ENCODE measurements at regions not wholly inside any gene's neighbourhood (a gene's known extent, or its start where the extent isn't known, plus 50 kb on each side); places are given as distances from the start of the nearest gene placed in this dataset.

- 94% methylated on average over 1 of the region's 1 CpG for WGBS
- no peak for ATAC-seq
These were observed 1107.5 kb upstream of the B3GALT2 start for GRCh38 chr1:194293851-194294405.

GRCh38 chr1:194292966-194293365, 1106.6 kb upstream of the B3GALT2 start:
- Histone ChIP-seq H3K4me1 (ENCODE audit: control insufficient read depth, insufficient read depth, low read length) (no peaks in the 10 kb centered on the region), H3K27ac (ENCODE audit: low read length) (no peak overlapping the region), H3K27me3 (ENCODE audit: control insufficient read depth, insufficient read depth) (no peaks in the 10 kb centered on the region), H3K9me3 (ENCODE audit: control insufficient read depth, low read length) (no peaks in the 10 kb centered on the region), H3K4me3 (ENCODE audit: low read length) (no peak overlapping the region)
- intact Hi-C loops (cut with DNase I) = loop anchor here in 2 of 4 donors (10.0 kb wide), 2 partner anchors 1098 to 1108 kb away; partner anchors contain the start of gene B3GALT2 (in 1 of the 2)
- no peak for ATAC-seq
- DNase-seq = no peak
- 84% methylated on average over 3 of the region's 3 CpGs for WGBS

More at GRCh38 chr1:194293851-194294405, 1107.5 kb upstream of the B3GALT2 start:
- DNase-seq = no peak
- H3K9me3 ChIP-seq (ENCODE audit: control insufficient read depth, low read length) = no peaks in the 10 kb centered on the region
- no peak overlapping the region for H3K4me3 ChIP-seq (ENCODE audit: low read length)
- no peak overlapping the region for H3K27ac ChIP-seq (ENCODE audit: low read length)
- intact Hi-C loops (cut with DNase I) = loop anchor here in 2 of 4 donors (10.0 kb wide), 2 partner anchors 1099 to 1109 kb away; partner anchors contain the start of gene B3GALT2 (in 1 of the 2)
- H3K4me1 ChIP-seq (ENCODE audit: control insufficient read depth, insufficient read depth, low read length) = no peaks in the 10 kb centered on the region
- H3K27me3 ChIP-seq (ENCODE audit: control insufficient read depth, insufficient read depth) = no peaks in the 10 kb centered on the region

- no peaks in the 10 kb centered on the region for H3K4me1 ChIP-seq (ENCODE audit: control insufficient read depth, insufficient read depth, low read length)
- H3K27me3 ChIP-seq (ENCODE audit: control insufficient read depth, insufficient read depth) = no peaks in the 10 kb centered on the region
- no peak for DNase-seq
- H3K4me3 ChIP-seq (ENCODE audit: low read length) = no peak overlapping the region
- WGBS = 87% methylated on average over 6 of the region's 6 CpGs
- H3K27ac ChIP-seq (ENCODE audit: low read length) = no peak overlapping the region
- intact Hi-C loops (cut with DNase I) = loop anchor here in 2 of 4 donors (10.0 kb wide), 2 partner anchors 1095 to 1105 kb away; partner anchors contain the start of gene B3GALT2 (in 1 of the 2)
- no peaks in the 10 kb centered on the region for H3K9me3 ChIP-seq (ENCODE audit: control insufficient read depth, low read length)
- no peak for ATAC-seq
These were observed 1103.3 kb upstream of the B3GALT2 start for GRCh38 chr1:194289569-194290266.

GRCh38 chr1:194288238-194288637, 1101.8 kb upstream of the B3GALT2 start:
- Histone ChIP-seq H3K4me1 (ENCODE audit: control insufficient read depth, insufficient read depth, low read length) (no peaks in the 10 kb centered on the region), H3K4me3 (ENCODE audit: low read length) (no peak overlapping the region), H3K27me3 (ENCODE audit: control insufficient read depth, insufficient read depth) (no peaks in the 10 kb centered on the region), H3K27ac (ENCODE audit: low read length) (no peak overlapping the region), H3K9me3 (ENCODE audit: control insufficient read depth, low read length) (no peaks in the 10 kb centered on the region)
- no peak for DNase-seq
- intact Hi-C loops (cut with DNase I) = no loop called here
- 82% methylated on average over 1 of the region's 1 CpG for WGBS
- no peak for ATAC-seq

GRCh38 chr1:194281376-194281775, 1095.0 kb upstream of the B3GALT2 start:
- no peaks in the 10 kb centered on the region for H3K4me1 ChIP-seq (ENCODE audit: control insufficient read depth, insufficient read depth, low read length)
- no peak overlapping the region for H3K27ac ChIP-seq (ENCODE audit: low read length)
- H3K4me3 ChIP-seq (ENCODE audit: low read length) = no peak overlapping the region
- H3K9me3 ChIP-seq (ENCODE audit: control insufficient read depth, low read length) = no peaks in the 10 kb centered on the region
- intact Hi-C loops (cut with DNase I) = no loop called here
- 48% methylated on average over 3 of the region's 3 CpGs for WGBS
- no peaks in the 10 kb centered on the region for H3K27me3 ChIP-seq (ENCODE audit: control insufficient read depth, insufficient read depth)
- no peak for DNase-seq
- no peak for ATAC-seq

GRCh38 chr1:194280463-194280862, 1094.0 kb upstream of the B3GALT2 start:
- intact Hi-C loops (cut with DNase I) = no loop called here
- no peaks in the 10 kb centered on the region for H3K4me1 ChIP-seq (ENCODE audit: control insufficient read depth, insufficient read depth, low read length)
- WGBS = 94% methylated on average over 4 of the region's 4 CpGs
- ATAC-seq = no peak
- DNase-seq = no peak
- no peaks in the 10 kb centered on the region for H3K9me3 ChIP-seq (ENCODE audit: control insufficient read depth, low read length)
- no peaks in the 10 kb centered on the region for H3K27me3 ChIP-seq (ENCODE audit: control insufficient read depth, insufficient read depth)
- no peak overlapping the region for H3K27ac ChIP-seq (ENCODE audit: low read length)
- H3K4me3 ChIP-seq (ENCODE audit: low read length) = no peak overlapping the region

- Histone ChIP-seq H3K9me3 (ENCODE audit: control insufficient read depth, low read length) (no peaks in the 10 kb centered on the region), H3K27me3 (ENCODE audit: control insufficient read depth, insufficient read depth) (no peaks in the 10 kb centered on the region), H3K27ac (ENCODE audit: low read length) (no peak overlapping the region), H3K4me1 (ENCODE audit: control insufficient read depth, insufficient read depth, low read length) (no peaks in the 10 kb centered on the region), H3K4me3 (ENCODE audit: low read length) (no peak overlapping the region)
- DNase-seq = no peak
- 88% methylated on average over 3 of the region's 3 CpGs for WGBS
- no peak for ATAC-seq
- intact Hi-C loops (cut with DNase I) = no loop called here
These were observed 1093.6 kb upstream of the B3GALT2 start for GRCh38 chr1:194279975-194280374.

- H3K27ac ChIP-seq (ENCODE audit: low read length) = no peak overlapping the region
- ATAC-seq (no peak), DNase-seq (no peak)
- H3K4me3 ChIP-seq (ENCODE audit: low read length) = no peak overlapping the region
- no peaks in the 10 kb centered on the region for H3K9me3 ChIP-seq (ENCODE audit: control insufficient read depth, low read length)
- H3K4me1 ChIP-seq (ENCODE audit: control insufficient read depth, insufficient read depth, low read length) = no peaks in the 10 kb centered on the region
- no peaks in the 10 kb centered on the region for H3K27me3 ChIP-seq (ENCODE audit: control insufficient read depth, insufficient read depth)
- WGBS = 94% methylated on average over 6 of the region's 6 CpGs
- intact Hi-C loops (cut with DNase I) = no loop called here
These were observed 1091.5 kb upstream of the B3GALT2 start for GRCh38 chr1:194277927-194278326.

- H3K4me1 ChIP-seq (ENCODE audit: control insufficient read depth, insufficient read depth, low read length) = no peaks in the 10 kb centered on the region
- no peak overlapping the region for H3K4me3 ChIP-seq (ENCODE audit: low read length)
- DNase-seq (no peak), ATAC-seq (no peak)
- no peaks in the 10 kb centered on the region for H3K9me3 ChIP-seq (ENCODE audit: control insufficient read depth, low read length)
- WGBS = 33% methylated on average over 1 of the region's 1 CpG
- H3K27me3 ChIP-seq (ENCODE audit: control insufficient read depth, insufficient read depth) = no peaks in the 10 kb centered on the region
- intact Hi-C loops (cut with DNase I) = no loop called here
- H3K27ac ChIP-seq (ENCODE audit: low read length) = no peak overlapping the region
These were observed 1087.2 kb upstream of the B3GALT2 start for GRCh38 chr1:194273660-194274059.

- no peak overlapping the region for H3K4me3 ChIP-seq (ENCODE audit: low read length)
- no peaks in the 10 kb centered on the region for H3K4me1 ChIP-seq (ENCODE audit: control insufficient read depth, insufficient read depth, low read length)
- no peaks in the 10 kb centered on the region for H3K9me3 ChIP-seq (ENCODE audit: control insufficient read depth, low read length)
- H3K27ac ChIP-seq (ENCODE audit: low read length) = no peak overlapping the region
- ATAC-seq (no peak), DNase-seq (no peak)
- no peaks in the 10 kb centered on the region for H3K27me3 ChIP-seq (ENCODE audit: control insufficient read depth, insufficient read depth)
- intact Hi-C loops (cut with DNase I) = no loop called here
These were observed 1082.4 kb upstream of the B3GALT2 start for GRCh38 chr1:194268839-194269238.

GRCh38 chr1:194267021-194267420, 1080.6 kb upstream of the B3GALT2 start:
- H3K9me3 ChIP-seq (ENCODE audit: control insufficient read depth, low read length) = no peaks in the 10 kb centered on the region
- WGBS = 76% methylated on average over 2 of the region's 2 CpGs
- H3K4me3 ChIP-seq (ENCODE audit: low read length) = no peak overlapping the region
- ATAC-seq (no peak), DNase-seq (no peak)
- intact Hi-C loops (cut with DNase I) = no loop called here
- no peaks in the 10 kb centered on the region for H3K27me3 ChIP-seq (ENCODE audit: control insufficient read depth, insufficient read depth)
- no peak overlapping the region for H3K27ac ChIP-seq (ENCODE audit: low read length)
- H3K4me1 ChIP-seq (ENCODE audit: control insufficient read depth, insufficient read depth, low read length) = no peaks in the 10 kb centered on the region
